ENCODE measurements at regions not wholly inside any gene's neighbourhood (a gene's known extent, or its start where the extent isn't known, plus 50 kb on each side); places are given as distances from the start of the nearest gene placed in this dataset.

DNA sequence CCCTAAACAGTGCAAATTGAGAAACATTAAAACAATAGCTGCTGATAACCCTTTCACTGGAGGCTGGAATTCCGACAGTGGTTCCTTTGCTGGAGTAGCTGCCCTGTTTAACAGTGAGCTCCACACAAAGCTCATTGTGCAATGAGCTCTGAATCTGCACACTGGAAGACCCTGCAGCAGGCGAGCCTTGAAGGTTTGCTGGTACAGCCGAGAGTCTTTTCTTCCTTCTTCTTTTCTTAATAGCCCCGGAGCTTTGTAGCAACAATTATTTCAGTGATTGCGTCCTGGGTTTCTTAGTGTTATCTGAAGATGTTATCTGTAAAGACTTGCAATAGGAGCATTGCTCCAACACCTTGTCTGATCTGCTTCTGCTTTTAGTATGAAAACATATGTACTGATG is 50.8 kb upstream of the CXCR4 start:
- TF ChIP-seq, protein P1, sequence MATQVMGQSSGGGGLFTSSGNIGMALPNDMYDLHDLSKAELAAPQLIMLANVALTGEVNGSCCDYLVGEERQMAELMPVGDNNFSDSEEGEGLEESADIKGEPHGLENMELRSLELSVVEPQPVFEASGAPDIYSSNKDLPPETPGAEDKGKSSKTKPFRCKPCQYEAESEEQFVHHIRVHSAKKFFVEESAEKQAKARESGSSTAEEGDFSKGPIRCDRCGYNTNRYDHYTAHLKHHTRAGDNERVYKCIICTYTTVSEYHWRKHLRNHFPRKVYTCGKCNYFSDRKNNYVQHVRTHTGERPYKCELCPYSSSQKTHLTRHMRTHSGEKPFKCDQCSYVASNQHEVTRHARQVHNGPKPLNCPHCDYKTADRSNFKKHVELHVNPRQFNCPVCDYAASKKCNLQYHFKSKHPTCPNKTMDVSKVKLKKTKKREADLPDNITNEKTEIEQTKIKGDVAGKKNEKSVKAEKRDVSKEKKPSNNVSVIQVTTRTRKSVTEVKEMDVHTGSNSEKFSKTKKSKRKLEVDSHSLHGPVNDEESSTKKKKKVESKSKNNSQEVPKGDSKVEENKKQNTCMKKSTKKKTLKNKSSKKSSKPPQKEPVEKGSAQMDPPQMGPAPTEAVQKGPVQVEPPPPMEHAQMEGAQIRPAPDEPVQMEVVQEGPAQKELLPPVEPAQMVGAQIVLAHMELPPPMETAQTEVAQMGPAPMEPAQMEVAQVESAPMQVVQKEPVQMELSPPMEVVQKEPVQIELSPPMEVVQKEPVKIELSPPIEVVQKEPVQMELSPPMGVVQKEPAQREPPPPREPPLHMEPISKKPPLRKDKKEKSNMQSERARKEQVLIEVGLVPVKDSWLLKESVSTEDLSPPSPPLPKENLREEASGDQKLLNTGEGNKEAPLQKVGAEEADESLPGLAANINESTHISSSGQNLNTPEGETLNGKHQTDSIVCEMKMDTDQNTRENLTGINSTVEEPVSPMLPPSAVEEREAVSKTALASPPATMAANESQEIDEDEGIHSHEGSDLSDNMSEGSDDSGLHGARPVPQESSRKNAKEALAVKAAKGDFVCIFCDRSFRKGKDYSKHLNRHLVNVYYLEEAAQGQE (IDR thresholded peaks at IDR 0.05; ENCODE audit: insufficient read depth in 1 of 2, low read depth in 2 of 2, low read length in 1 of 2) = no peak
- TF ChIP-seq TCF7L2 (IDR thresholded peaks at IDR 0.05; ENCODE audit: low read depth, low read length) (no peak), POLR2AphosphoS5 (IDR thresholded peaks at IDR 0.05; ENCODE audit: low read depth, low read length) (no peak), SIN3A (IDR thresholded peaks at IDR 0.05; ENCODE audit: borderline replicate concordance, insufficient read depth, low read depth, low read length) (no peak)
- TF ChIP-seq, protein P2, sequence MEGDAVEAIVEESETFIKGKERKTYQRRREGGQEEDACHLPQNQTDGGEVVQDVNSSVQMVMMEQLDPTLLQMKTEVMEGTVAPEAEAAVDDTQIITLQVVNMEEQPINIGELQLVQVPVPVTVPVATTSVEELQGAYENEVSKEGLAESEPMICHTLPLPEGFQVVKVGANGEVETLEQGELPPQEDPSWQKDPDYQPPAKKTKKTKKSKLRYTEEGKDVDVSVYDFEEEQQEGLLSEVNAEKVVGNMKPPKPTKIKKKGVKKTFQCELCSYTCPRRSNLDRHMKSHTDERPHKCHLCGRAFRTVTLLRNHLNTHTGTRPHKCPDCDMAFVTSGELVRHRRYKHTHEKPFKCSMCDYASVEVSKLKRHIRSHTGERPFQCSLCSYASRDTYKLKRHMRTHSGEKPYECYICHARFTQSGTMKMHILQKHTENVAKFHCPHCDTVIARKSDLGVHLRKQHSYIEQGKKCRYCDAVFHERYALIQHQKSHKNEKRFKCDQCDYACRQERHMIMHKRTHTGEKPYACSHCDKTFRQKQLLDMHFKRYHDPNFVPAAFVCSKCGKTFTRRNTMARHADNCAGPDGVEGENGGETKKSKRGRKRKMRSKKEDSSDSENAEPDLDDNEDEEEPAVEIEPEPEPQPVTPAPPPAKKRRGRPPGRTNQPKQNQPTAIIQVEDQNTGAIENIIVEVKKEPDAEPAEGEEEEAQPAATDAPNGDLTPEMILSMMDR (IDR thresholded peaks at IDR 0.05) = no peak
- Histone ChIP-seq H3K27me3 (ENCODE audit: control insufficient read depth, insufficient read depth, low read length) (no peaks in the 10 kb centered on the region), H3K36me3 (ENCODE audit: control insufficient read depth, insufficient read depth, low read length) (no peaks in the 10 kb centered on the region), H3K4me1 (ENCODE audit: control insufficient read depth, insufficient read depth, low read length) (no peaks in the 10 kb centered on the region), H3K27ac (ENCODE audit: low read length) (no peak overlapping the region), H3K4me3 (ENCODE audit: low read depth in 2 of 2, low read length in 2 of 2) (no peak overlapping the region), H3K9me3 (ENCODE audit: control insufficient read depth, insufficient read depth, low read depth, low read length) (no peaks in the 10 kb centered on the region)
- DNase-seq (ENCODE audit: low read depth, low spot score) = no peak
- in situ Hi-C loops (cut with HindIII; ENCODE audit: low pct_unique_long_range_greater_than_20kb, low sequenced_read_pairs) = no loop called here
- no peak for ATAC-seq
- BruUV-seq (replicated peaks) = no TSS peak
- intact Hi-C loops (cut with micrococcal nuclease; ENCODE audit: unreplicated experiment) = no loop called here
- CTCF ChIA-PET = no interaction called here
- POLR2A ChIA-PET = no interaction called here

DNA sequence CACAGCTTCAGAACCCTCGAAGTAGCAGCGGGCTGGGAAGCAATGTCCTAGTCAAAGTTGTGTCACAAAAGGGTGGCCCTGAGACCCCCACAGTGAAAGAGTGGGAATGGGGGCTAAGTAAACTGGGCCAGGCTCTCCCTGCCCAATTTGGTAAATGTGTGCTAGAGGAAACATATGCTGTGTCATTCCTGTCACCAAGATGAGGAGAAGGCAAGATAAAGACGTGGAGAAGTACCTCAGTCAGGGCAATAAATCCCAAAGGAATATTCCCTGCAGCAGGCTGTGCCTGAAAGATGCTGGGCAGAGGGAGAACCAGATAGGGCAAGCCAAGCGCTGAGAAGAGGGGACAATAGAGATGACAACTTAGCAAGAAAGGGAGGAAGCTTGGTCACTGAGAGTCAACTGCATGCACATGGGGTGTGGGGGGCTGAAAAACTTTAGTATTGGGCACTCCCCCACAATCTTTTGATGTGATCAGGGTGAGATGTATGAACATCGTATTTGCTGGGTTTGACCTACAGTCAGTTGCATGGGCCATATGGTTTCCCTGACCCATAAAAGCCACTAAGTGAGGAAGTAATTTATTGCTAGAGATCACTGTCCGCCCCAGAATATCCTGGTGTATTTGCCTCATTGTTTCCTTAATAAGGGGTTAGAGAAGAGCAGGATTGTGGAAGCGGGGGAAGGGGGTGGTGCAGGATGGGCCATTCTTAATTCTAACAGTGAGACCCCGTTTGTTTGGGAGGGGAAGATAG is 49.9 kb upstream of the CXCR4 start:
- intact Hi-C loops (cut with micrococcal nuclease; ENCODE audit: unreplicated experiment) (no loop called here), in situ Hi-C loops (cut with HindIII; ENCODE audit: low pct_unique_long_range_greater_than_20kb, low sequenced_read_pairs) (no loop called here)
- DNase-seq (ENCODE audit: low read depth, low spot score) = no peak
- no peak for ATAC-seq
- Histone ChIP-seq H3K4me3 (ENCODE audit: low read depth in 2 of 2, low read length in 2 of 2) (no peak overlapping the region), H3K27ac (ENCODE audit: low read length) (no peak overlapping the region), H3K36me3 (ENCODE audit: control insufficient read depth, insufficient read depth, low read length) (no peaks in the 10 kb centered on the region), H3K9me3 (ENCODE audit: control insufficient read depth, insufficient read depth, low read depth, low read length) (no peaks in the 10 kb centered on the region), H3K27me3 (ENCODE audit: control insufficient read depth, insufficient read depth, low read length) (no peaks in the 10 kb centered on the region), H3K4me1 (ENCODE audit: control insufficient read depth, insufficient read depth, low read length) (no peaks in the 10 kb centered on the region)
- TF ChIP-seq, protein P2 (IDR thresholded peaks at IDR 0.05) = no peak
- TF ChIP-seq SIN3A (IDR thresholded peaks at IDR 0.05; ENCODE audit: borderline replicate concordance, insufficient read depth, low read depth, low read length) (no peak), POLR2AphosphoS5 (IDR thresholded peaks at IDR 0.05; ENCODE audit: low read depth, low read length) (no peak), TCF7L2 (IDR thresholded peaks at IDR 0.05; ENCODE audit: low read depth, low read length) (no peak)
- TF ChIP-seq, protein P1 (IDR thresholded peaks at IDR 0.05; ENCODE audit: insufficient read depth in 1 of 2, low read depth in 2 of 2, low read length in 1 of 2) = no peak
- no TSS peak for BruUV-seq (replicated peaks)
- ChIA-PET POLR2A (no interaction called here), CTCF (no interaction called here)
